HG02852 (cell line): ENCODE measurements at regions not wholly inside any gene's neighbourhood (a gene's known extent, or its start where the extent isn't known, plus 50 kb on each side); places are given as distances from the start of the nearest gene placed in this dataset.

Experiments used
- ATAC-seq: cut with Tn5 transposase; IDR thresholded peaks from one replicate; pipeline ENCODE4 v1.9.1; 2021; ENCODE audit warnings: mild to moderate bottlenecking, moderate library complexity; ENCODE audit not compliant: unreplicated experiment

GRCh38 chr6:77181749-77182148, 281.5 kb downstream of the HTR1B start:
- ATAC-seq: no peak

GRCh38 chr6:77180326-77180725, 283.0 kb downstream of the HTR1B start:
- no peak for ATAC-seq

- ATAC-seq: no peak
These were observed 284.5 kb downstream of the HTR1B start for GRCh38 chr6:77178821-77179220.

DNA sequence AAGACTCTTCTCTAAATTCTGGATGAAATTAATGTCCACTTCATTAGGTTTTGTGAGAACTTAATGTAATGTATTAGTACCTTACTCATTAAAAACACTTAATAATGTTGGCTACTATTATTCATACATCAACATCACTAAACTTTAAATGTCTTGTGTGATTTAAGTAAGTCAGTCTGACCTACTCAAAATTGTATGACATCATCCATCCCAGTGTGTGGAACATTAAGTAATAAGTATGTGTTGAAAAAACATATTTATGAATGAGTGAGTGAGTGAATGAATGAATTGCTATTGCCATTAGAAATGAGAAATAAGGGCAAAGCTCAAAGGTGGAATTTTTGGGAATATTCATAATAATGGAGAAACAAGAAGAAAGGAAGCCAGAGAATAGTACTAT, 285.8 kb downstream of the HTR1B start:
- ATAC-seq: no peak

GRCh38 chr6:77173472-77174074, 289.7 kb downstream of the HTR1B start:
- no peak for ATAC-seq

- ATAC-seq: no peak
These were observed 290.7 kb downstream of the HTR1B start for GRCh38 chr6:77172578-77172977.

GRCh38 chr6:77159730-77160129, 303.6 kb downstream of the HTR1B start:
- no peak for ATAC-seq

DNA sequence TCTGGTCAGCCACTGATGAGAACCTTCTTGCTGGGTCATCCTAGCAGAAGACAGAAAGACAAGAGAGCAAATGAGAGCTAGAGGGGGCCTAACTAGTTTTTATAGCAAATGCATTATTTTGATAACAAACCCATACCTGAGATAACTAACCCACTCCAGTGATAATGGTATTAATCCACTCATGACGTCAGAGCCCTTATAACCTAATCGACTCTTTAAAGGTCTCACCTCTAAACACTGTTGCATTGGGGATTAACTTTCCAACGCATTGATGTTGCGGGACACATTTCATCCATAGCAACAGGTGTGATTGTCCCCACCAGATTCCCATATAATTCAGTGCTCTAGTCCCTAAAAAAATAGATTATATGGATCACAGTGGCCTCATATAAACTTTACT, 312.1 kb downstream of the HTR1B start:
- no peak for ATAC-seq

DNA sequence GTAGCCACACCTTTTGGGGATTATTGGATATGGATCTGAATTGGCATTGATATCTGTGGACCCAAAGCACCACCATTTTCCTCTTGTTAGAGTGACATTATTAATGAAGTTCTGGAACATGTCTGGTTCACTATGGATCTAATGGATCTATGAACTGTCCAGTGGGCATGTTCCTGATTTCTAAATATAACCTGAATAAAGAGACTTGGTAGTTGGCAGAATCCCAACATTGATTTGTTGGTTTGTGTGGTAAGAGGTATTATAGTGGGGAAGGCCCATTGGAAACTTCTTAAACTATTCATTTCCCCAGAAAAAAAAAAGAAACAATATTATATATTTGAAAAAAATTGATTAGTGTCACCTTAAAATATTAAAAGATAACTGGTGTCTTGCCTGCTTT, 312.6 kb downstream of the HTR1B start:
- no peak for ATAC-seq

DNA sequence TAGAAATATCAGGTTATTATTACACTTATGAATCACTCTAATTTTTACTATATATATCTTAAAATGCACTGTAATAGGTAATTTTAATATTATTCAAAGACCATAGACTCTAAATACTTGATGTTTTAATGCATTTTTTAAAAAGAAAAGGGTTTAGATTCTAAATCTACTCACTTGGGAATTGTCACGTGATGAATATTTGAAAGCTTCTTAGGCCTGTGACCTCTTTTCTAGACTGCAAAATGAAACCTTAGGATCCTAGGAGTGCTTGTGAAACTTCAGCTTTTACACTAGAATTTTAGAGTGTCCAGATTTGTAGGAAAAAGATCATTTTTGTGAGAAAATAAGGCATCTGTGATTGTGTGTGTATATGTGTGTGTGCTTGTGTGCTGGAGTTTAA, 318.0 kb downstream of the HTR1B start:
- ATAC-seq: no peak

DNA sequence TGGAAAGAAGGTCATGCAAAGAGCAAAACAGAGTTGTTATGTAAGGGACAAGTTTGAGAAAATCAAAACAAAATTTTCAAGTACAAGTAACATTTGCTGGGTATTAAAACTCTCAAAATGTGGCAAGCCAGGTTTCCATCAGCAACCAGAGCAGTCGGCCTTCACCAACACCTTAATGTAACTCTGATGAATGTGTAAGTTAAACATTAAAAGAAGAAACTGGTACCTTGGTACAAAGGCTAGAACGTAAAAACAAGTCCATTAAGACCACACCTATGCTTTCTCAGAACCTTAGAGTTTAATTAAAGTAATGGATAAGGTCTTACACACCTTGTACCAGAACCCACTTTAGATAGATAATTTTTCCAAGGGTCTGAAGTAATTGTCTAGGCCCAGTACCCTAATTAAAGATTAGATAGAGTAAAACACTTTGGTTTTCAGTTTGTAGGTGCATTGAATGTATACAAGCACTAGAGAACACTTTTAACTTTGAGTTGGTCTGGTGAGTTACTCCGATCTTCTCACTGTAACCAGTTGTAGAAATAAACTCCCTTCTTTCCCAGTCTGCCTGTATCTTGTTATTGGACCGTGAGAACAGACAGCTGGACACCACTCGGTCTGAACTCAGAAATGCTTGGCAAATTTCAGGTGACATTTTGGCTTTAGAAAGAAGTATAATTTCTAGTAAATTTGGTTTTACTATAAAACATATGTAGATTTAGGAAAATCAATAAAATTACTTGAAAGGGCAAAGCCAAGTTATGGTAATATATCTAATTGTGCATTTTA, 319.4 kb downstream of the HTR1B start:
- ATAC-seq: no peak

DNA sequence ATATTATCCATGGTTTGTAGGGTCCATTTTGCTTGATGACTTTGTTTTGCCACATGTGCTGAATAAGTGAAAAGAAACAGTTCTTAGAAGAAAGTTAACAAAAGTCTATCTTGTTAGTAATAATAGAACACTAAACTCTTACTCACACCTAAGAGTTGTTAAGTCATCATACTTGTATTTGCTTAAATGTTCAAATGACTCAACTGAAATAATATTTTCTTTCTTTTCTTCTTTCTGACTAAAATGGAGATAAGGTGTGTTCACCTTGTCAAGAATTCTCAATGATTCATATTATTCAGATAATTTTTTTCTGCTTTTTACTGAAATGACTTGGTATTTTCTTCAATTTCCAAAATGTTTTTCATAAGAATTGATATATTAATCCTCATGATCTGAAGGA, 327.2 kb downstream of the HTR1B start:
- no peak for ATAC-seq

GRCh38 chr6:77133031-77133430, 330.3 kb downstream of the HTR1B start:
- ATAC-seq: no peak

DNA sequence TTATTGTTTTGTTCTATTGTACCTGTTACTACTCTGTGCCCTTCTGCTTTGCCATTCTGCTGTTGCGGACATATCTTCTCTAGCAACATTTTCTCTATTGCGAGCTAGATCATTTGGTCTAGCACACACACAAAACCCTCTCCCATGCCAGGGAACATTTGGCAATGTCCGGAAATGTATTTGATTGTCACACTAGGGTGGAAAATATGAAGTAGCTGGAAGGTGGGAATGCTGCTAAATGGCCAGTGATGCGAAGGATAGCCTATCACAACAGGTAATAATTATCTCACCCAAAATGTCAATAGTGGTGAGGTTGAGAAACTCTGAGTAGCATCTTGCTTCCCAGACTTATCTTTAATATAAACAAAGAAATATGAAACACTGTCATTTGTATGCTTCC, 331.9 kb downstream of the HTR1B start:
- ATAC-seq: no peak

DNA sequence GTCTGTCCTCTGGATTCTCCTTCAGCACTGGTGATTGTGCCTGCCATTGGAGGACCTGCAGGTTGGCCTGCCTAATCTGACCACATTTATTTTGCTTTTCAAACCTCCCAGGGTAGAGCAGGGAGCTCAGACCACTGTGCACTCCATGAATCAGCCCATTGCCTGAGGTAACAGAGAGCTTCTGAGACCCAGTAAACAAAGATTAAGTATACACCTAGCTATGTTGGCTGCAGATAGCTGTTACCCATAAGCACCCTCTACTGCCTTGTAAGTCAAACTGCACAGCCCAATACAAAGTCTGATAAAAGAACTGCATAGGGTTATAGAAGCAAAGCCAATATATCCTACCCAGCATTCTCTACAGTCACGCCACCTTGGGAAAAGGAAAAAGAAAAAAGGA, 338.7 kb downstream of the HTR1B start:
- no peak for ATAC-seq

DNA sequence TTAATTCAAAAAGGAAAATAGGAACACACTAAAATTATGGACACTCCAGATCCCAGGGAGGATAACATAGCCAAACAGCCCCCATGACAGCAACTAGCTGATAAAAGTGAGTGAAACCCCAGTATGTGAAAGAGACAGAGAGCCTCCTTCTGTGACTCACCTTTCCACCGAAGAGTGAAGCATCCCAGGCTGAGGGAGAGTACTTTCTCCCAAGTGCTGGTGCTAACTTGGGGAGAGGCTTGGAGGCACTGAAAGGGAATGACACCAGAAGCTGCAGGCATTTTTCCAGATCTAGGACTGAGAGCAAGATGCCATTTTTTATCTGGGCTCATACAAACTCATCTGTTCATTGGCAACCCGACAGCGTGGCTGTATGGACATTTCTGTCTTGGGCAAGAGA, 339.8 kb downstream of the HTR1B start:
- no peak for ATAC-seq

DNA sequence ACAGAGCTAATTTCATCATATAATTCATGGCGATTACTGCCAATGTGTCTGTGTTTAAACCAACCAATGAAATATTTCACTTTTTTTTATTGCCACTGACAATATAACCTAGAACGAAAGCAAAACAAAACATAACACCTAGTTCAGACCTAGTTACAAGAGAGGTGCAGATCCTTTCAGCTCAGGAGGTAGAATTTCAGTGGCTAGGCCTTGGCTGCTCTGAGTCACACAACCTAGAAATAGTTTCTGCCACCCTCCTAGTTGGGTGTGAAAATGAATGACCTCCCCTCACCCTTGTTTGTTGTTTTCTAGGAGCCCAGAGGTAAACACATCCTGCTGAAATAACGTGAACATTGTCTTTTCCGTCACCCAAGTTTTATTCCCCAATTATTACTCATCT, 356.3 kb downstream of the HTR1B start:
- no peak for ATAC-seq

DNA sequence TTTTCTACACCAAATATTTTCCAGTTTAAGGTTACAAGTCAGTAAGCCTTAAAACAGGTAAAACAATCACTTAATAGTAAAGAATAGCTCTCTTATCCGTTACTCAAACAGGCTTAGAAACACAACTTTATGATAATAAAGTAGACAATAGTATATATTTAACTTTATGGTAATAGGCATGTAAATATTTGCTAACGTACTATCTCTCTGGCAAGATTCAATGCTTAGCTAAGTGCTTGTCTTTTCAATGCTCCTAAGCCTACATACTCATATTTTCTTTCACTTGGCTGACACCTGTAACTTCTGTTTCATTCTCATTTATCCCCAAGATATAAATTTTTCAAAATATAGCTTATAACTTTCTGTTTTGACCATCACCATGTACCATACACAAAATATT, 358.2 kb downstream of the HTR1B start:
- no peak for ATAC-seq

- no peak for ATAC-seq
These were observed 365.4 kb downstream of the HTR1B start for GRCh38 chr6:77097940-77098339.

DNA sequence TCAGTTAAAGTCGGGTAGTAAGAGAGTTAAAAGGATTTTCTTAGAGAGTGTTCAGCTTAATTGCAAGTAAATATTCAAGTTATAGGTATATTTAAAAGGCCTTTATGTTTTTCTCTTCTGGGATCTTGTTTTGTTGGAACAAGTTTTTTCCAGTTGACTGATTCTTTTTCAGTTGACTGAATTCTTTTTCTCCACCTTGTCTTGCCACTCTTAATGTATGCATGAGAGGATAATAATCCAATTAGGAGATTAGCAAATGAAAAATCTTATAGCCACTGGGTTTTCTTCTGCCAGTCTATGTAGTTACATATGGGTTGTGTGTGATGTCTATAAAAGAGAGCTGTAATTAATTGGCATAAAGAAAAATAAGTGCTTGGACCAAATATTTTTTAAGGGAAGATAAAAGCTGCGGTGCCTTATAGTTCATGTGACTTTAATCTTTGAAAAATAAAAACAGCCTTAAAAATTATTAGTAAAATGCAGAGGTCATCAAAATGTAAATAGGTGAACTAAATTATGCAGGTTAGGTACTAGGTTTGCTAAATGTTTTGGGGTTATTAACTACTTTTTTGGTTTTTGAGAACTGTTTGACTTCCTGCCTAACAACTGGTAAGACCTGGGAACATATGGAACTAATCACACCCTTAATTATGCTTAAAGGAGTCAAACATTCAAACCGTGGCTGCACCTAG, 367.2 kb downstream of the HTR1B start:
- ATAC-seq: no peak

DNA sequence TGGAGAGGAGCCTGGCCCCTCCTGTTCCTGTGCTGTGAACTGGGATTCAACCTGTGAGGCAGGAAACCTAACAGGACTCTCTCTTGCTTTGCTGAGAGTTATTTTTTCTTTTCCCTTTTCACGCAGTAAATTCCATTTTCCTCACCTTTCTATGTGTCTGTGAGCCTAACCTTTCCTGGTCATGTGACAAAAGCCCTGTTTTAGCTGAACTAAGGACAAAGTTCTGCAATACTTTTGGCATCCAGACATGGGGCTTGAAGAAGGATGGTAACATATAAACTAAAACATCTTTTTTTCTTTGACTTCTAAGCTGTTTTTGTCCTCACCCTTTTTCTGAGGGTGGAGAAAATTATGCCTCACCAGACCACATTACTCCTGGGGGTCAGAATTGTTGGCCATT, 368.5 kb downstream of the HTR1B start:
- ATAC-seq: no peak

DNA sequence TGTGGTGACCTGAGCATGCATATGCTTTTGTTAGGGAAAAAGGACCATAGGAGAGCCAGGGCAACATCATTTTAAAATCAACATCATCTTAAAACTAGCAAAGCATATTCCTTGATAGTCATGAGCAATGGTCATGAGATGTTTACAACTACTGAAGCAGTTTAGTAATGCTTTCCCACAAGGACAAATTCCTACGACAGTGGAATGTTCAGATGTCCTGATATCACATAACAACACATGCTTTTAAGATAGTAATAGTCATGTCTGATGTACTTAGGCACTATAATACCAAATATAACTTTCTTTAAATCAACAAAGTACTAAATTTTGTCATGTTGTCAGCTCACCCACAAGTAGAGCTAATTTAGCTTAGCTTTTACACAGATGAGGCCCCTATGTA, 370.3 kb downstream of the HTR1B start:
- no peak for ATAC-seq
